HG02623 (cell line): ENCODE measurements at regions not wholly inside any gene's neighbourhood (a gene's known extent, or its start where the extent isn't known, plus 50 kb on each side); places are given as distances from the start of the nearest gene placed in this dataset.
"Not testable (repeated sequence)": the region's sequence is repeated elsewhere in the genome, so short reads cannot be mapped to it uniquely, and the experiment has no call there.

ENCODE experiments used
- ATAC-seq: cut with Tn5 transposase; IDR thresholded peaks from one replicate; pipeline ENCODE4 v1.9.1; 2021; ENCODE audit warnings: moderate library complexity; ENCODE audit not compliant: unreplicated experiment

DNA sequence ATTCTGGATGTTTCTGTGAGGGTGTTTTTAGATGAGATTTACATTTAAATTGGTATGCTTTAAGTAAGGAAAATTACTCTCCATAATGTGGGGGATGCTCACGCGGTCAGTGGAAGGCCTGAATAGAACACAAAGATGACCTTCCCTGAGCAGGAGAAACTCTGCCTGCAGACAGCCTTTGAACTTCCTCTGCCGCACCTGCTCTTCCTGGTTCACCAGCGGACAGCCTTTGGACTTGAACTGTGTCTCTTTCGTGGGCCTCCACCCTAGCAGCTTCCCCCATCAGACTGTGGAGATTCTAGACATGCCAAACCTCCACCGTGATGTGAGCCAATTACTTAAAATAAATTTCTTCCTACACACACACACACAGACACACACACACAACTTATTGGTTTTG, 210.7 kb downstream of the EFCAB11 start:
- no peak for ATAC-seq

DNA sequence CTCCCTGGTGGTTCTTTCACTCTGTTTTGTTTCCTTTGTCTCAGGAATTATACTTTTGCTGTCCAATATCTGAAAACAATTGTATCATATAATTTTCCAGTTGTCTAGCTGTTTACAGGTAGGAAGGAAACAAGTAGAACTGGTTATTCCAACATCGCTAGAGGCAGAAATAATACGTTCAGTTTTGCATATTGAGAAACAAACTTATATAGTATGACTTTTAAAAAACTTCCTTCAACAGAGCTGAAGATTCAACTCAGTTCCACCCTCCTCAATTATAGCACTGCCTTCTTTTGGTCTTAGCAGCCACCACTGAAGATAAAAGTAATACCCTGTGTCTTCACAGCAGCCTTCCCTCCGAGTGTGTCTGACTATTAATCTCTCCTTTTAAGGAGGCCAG, 214.3 kb downstream of the EFCAB11 start:
- ATAC-seq: no peak

DNA sequence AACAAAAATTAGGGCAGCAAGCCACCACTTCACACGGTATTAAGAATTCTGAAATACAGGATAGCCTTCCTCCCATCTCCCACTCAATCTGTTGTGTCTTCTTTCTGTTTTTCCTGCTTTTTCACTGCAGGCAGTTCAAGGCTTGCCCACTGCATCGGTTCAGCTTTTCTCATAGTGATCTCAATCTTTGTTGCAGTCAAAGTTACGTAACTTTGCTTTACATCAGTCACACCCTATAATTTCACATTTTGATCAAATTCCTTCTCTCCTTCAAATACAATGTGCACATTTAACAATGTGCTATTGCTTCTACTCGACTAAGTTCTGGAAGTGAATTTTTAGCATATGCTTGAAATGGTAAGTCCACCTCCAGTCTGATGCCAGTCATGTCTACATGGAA, 217.6 kb downstream of the EFCAB11 start:
- no peak for ATAC-seq

DNA sequence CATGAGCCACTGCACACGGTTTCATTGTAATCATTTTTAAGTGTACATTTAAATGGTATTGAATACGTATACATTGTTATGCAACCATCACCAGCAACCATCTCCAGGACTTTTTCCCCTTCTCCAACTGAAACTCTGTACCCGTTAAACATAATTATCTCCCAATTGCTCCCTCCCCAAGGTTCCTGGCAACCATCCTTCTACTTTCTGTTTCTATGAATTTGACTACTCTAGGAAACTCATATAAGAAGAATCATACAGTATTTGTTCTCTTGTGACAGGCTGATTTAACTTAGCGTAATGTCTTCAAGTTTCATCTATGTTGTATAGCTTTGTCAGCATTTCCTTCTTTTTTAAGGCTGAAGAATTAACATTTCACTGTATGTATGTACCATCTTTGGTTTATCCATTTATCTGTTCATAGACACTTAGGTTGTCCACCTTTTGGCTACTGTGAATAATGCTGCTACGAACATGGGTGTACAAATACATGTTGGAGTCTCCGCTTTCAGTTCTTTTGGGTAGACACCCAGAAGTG, 223.1 kb downstream of the EFCAB11 start:
- ATAC-seq: no peak

DNA sequence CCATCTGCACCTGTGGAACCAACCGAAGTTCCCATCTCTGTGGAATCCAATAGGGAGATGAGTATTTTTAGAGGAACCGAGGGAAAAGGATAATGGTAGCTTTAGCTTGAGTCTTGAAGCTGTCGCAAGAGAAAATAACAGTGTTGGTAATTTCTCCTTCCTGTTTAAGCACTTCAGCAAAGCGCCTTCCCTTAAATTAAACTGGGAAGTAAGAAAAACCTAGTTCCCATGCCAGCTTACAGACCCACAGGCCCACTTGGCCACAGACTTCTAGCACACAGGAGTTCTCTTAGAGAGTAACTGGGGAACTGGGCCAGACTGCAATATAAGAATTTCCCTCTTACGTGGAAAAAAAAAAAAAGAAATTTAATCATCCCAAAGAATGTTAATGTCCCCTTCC, 223.8 kb downstream of the EFCAB11 start:
- no peak for ATAC-seq

DNA sequence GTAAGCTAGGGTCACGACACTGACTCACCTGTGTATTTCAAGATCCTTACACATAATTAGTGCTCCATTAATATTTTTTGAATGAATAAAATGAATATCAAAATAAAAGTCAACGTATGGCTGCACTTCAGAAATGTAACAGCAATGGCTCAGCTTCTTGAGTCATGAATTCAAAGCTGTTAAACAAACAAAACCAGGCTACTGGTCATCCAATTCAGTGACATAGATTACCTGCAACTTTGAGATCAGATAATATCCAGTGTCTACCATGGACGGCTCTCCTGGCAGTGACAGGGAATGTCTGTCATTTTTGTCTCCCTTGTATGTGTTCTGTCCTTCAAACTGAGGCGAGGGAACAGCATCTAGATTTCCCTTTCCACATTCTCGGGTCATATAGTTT, 225.6 kb downstream of the EFCAB11 start:
- ATAC-seq: no peak

DNA sequence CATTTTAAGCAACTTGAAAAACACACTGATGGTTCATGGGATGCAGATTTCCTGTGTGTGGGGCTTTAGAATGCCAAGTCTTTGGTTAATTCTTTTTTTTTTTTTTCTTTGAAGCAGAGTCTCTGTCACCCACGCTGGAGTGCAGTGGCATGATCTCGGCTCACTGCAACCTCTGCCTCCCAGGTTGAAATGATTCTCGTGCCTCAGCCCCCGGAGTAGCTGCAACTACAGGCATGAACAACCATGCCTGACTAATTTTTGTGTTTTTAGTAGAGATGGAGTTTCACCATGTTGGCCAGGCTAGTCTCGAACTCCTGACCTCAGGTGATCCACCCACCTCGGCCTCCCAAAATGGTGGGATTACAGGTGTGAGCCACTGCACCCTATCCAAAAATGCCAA, 228.3 kb downstream of the EFCAB11 start:
- ATAC-seq: not testable (repeated sequence)

DNA sequence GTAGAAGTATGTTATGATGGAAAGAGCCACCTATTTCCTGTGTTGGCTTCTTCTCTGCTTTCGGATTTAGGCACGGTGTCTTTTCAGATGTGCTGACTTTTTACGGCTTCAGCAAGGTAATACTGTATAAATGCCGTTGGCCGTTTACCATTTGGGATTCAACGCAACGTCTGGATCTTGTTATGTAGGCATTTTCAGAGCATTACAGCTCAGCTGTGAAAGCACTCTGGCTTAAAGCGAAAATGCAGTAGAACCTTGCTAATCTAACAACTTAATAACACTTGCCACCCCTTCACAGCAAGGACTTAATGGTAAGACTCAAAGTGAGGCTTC, 229.9 kb downstream of the EFCAB11 start:
- no peak for ATAC-seq

DNA sequence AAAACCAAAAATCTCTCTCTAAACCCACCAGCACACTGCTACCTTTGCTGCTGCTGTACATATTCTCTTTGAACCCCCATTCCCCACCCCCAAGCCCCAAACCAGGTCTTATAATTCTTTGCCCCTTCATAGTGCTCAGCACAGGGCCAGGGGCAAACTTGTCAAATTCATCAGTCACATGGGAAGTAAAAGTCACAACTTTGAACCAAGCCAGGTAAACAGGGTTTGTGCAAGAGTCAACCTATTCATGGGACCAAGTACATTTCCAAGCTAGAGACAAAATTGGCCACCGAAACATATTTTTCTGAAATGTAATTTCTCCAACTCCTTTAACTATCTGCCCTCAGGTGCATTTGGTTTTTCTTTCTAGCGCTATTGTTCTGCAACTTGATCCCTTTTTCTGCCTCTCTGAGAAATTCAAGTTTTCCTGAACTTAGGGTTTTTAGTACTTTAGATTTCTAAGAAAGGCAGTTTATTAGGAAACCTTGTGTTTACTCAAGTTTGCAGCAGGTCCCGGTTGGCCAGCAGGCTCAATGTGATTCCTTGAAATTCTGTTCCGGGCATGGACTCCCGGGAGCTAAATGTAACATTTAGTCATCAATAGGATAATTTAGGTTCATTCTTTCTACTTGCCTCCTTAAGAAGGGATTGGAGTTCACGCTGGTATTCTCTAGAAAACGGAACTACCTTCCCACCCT, 230.5 kb downstream of the EFCAB11 start:
- no peak for ATAC-seq

DNA sequence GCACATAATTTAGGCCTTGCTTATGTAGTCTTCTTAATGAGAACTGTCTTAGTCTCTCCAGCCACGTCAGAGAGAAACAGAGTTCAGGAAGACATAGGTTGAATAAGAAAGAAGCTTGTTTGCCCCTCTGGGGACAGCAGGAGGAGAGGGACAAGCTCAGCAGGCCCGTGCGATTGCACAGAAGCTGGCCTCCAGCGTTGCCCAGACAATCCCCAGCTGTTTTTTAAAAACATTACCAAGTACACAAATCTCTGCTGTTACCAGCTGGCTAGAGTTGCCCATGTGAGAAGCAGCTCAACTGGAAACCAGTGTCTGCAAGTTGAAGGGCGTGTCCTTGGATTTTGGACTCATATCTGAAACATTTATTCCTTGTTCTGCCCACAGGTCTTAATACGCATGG, 232.6 kb downstream of the EFCAB11 start:
- no peak for ATAC-seq

DNA sequence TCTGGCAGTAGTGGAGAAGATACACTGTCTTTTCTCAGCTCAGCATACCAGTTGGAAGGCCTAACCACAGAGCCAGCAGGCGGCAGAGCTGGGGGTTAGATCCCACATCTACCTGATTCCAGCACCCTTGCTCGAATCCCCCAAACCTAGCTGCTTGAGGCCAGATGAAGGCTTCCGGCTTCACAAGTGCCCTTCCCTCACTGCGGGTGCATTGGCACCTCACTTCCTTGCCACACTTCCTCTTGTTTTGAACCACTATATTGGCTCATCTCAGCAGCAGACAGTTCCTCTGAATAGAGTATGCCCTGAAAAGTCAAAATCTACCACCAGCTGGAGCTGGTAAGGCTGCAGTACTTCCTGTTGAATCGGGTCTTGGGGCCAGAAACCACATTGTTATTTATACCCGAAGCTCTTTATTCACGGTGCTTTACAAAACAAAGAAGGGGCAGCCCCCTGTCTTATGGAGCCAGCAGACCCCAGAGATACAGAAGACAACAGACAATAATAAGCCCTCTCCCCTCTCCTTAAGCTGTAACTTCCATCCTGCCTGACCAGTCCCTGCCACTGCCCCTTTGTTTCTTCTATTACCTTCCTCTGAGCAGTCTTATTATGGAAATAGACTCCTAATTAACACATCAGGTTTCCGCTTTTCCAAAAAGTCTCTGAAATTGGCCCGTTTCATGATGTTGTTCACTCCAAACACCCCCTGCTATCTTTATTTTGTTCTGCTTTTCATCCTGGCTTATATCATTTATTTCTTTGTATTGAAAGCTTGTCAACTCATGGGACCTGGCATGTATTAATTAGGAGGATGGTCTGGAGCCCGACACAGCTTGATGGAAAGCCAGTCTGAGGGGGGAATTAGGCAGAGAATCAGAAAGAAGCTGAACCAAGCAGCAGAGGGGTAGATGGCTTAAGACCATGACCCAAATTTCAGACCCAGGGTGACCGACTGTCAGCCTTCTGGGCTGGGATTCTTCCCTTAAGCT, 233.5 kb downstream of the EFCAB11 start:
- ATAC-seq: peak; percentile 77

DNA sequence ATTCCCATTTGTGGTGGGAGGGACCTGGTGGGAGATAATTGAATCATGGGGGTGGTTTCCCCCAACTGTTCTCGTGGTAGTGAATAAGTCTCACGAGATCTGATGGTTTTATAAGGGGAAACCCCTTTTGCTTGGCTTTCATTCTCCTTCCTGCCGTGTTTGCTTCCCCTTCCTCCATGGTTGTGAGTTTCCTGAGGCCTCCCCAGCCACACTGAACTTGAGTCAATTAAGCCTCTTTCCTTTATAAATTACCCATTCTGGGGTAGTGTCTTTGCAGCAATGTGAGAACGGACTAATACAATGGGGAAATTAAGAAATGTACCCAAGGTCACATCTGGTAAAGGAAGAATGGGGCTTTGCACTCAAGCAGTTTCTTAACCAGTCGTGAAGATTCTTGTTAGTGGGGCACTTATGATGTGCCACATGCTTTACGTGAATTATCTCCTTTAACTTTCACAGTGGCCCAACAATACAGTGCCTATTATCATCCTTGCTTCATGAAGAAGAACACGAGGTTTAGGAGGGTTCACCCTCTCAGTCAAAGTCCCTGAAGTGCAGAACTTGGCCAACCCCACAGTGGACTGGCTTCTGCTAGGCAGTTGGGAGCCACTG, 234.3 kb downstream of the EFCAB11 start:
- ATAC-seq: no peak

DNA sequence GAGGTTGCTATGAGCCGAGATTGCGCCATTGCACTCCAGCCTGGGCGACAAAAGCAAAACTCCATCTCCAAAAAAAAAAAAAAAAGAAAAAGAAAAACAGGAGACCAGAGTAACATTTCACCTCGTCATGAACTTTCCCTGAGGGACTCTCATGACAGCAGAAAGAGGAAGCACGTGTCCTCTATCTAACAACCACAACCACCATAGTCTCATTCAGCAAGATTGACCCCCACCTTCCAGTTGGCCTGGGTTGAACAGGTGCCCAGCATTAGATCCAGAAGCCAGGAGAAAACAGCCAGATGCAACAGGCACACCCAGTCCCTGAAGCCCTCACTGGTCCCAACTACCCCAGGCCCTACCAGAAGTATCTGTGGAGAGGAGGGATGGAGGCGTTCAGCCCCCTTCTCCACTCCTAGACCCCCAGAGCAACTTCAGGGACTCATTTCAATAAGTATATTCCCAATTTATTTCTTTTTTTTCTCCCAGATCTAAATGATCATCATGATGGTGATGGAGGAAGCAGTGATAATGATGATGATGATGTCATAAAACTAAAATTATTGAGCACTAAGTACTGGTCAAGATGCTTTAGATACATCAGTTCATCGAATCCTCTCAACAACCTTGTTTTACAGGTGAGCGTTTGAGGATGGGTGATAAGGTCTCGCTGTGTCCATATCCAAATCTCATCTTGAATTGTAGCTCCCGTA, 235.0 kb downstream of the EFCAB11 start:
- ATAC-seq: no peak

DNA sequence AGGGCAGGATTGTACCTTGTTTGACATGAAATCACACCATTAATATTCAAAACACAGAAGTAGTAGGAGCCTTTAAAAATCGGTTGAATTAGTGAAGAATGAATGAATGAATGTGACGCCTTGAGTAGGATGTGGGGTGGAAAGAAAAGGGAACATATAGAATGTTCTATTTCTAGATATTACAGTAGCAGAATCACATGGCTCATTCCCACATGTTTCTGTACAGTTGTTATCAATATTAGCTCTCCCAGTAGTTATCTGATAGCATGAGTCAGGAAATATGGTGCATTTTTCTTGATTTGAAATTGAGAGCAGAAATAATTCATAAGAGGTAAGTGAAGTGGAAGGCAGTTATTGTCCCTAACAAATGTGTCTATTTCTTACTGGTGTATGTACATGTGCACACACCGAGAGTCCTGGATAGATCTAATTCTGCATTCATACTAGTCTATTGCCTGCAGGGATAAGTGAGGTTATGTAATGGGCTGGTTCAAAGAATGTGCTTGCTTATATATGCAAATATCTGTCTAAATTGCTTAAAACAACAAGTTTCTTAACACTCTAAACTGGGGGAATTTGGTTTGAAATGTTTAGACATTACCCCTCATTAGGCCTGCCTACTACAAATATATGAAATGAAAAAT, 245.4 kb downstream of the EFCAB11 start:
- no peak for ATAC-seq

DNA sequence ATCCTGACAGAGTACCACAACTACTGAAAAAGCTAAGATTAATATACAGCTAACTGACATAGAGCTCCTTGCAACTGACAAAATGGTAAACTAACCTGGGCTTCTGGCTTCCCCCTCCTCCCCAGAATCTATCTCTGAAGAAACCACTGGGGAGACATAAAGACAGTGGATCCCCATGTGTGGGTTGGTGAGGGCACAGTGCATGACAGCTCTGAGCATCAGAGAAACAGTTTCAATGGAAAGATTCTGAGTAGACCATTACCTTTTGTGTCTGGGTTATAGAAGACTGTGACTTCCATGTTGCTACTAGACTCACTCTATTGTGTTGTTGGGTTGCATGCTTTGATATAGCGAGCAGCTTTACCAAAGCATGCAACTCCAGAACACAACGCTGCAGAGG, 247.4 kb downstream of the EFCAB11 start:
- no peak for ATAC-seq

DNA sequence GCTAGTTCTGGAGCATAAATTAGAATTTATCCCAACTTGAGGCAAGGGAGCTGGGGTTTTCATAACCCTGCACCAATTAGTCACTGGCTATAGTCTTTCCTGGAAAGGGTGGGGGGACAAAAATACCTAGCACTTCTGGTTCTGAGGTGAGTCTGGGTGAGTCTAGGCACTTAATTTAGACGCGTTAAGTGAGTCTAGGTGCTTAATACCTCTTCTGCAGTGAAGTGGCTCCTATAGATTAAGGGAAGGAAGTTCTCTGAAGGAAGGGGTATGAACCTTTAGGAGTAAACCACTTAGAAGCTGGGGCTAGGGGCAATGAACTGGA, 251.7 kb downstream of the EFCAB11 start:
- ATAC-seq: no peak

DNA sequence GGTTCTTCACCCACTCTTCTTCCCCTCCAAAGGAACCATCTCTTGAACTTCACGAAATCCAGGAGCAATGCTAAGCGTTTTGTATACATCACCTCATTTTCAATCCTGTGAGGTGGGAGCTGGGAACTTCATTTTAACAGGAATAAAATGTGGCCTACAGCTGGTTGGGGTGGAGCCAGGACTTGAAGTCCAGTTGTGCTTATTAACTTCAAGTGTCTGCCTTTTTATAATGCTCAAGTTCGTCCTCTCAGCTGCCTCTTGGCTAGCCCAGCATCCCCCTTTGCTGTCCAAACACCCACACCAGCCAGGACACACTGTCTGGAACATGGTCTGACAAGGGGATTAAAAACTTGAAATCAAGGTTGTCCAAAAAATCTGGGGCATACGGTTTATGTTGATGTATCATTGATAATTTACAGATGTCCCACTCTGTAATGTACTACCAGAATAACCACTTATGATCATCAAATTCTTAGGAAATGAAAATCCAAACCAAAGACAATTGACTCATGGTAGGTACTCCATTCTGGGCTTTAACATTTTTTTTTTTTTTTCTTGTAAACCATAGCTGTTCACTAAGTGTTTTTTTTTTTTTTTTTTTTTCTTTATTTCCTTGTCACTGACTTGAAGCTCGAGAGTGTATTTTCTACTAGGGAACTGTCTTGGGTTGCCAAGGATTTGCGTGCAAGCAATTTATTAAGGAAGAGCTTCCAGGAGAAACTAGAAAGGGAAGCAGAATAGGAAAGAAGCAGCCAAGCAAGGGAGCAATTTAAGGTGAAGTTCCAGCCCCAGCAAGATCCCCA, 252.3 kb downstream of the EFCAB11 start:
- no peak for ATAC-seq

DNA sequence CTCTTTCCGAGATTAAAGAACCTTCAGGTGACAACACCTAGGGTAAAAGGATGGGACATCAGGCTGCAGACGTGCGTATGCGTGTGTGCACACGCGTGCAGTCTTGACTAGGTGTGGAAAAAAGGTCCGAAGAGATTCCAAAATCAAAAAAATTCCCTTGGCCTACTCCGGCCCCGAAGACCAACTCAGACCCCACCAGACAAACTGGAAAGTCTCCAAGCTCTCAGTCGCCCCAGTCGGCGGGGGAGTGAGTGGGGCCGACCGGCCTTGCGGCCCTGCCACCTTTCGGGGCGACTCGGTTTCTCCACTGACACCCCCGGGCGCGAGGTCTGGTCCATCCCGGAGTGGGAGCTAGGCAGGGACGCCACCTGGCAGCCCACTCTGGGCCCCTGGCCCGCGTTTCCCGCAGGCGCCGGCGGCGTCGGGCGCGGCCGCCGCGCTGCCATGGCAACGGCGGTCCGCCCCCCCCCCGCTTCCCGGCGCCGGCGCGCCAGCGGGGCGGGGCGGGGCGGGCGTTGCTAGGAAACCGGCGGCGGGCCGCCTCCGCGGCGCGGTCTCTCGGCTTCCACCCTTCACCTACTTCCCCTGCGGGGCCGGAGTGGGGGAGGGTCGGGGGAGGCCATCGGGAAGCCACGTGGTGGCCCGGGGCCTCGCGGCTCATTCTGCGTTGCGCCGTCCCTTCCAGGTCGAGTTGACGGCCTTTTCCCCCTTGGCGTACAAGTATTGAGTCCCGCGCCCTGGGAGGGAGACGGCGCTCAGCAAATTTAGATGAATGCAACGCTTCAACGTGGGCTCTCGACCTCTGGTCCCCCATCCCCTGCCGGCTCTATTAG, 253.1 kb downstream of the EFCAB11 start:
- peak; percentile 74 for ATAC-seq

DNA sequence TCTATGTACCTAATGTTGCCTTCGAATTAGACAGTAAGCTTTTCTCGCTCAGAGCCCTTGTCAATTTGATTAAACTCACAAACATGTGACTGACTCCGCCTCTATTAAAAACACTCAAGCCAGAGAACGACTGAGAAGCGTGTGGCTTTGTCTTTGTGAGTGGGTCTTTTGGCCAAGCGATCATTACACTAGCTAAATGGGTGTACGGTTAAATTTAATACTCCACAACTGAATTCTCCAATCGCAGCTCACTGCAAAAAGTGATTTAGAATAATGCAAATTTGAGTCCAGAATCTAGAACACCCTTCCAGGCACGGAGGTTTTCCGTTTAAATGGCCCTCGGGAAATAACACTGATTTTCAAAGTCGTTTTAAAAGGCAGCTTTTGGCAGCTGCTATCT, 253.7 kb downstream of the EFCAB11 start:
- no peak for ATAC-seq
